Astrocyte (in vitro differentiated cells and primary cell): ENCODE measurements at regions not wholly inside any gene's neighbourhood (a gene's known extent, or its start where the extent isn't known, plus 50 kb on each side); places are given as distances from the start of the nearest gene placed in this dataset.
"Not testable (repeated sequence)": the region's sequence is repeated elsewhere in the genome, so short reads cannot be mapped to it uniquely, and the experiment has no call there.

Experiments
- DNase-seq: peaks from one replicate; pipeline ENCODE4 v3.0.0-alpha.2; 2010; ENCODE audit warnings: low read depth
- FAIRE-seq: peaks from 2 replicates; lab custom pipeline; 2011; peaks lifted over from hg19 to GRCh38; lab: Jason Lieb, UNC
- H2AFZ ChIP-seq: 2 replicates; pipeline ENCODE4 v1.6.0; 2012; ENCODE audit warnings: low read depth, low read length, inconsistent platforms
- H3K27ac ChIP-seq: 2 replicates; pipeline ENCODE4 v1.5.1; 2011; ENCODE audit warnings: low read depth, low read length, inconsistent platforms
- H3K27me3 ChIP-seq: 2 replicates; pipeline ENCODE4 v1.6.0; 2011; ENCODE audit warnings: low read length, inconsistent platforms; ENCODE audit not compliant: insufficient read depth
- H3K36me3 ChIP-seq: 2 replicates; pipeline ENCODE4 v1.5.1; 2011; ENCODE audit warnings: low read length, inconsistent platforms; ENCODE audit not compliant: insufficient read depth
- H3K4me1 ChIP-seq: 2 replicates; pipeline ENCODE4 v1.5.1; 2011; ENCODE audit warnings: low read length, inconsistent platforms; ENCODE audit not compliant: insufficient read depth
- H3K4me2 ChIP-seq: 2 replicates; pipeline ENCODE4 v1.6.0; 2012; ENCODE audit warnings: low read length, inconsistent platforms
- H3K4me3 ChIP-seq: 2 replicates; pipeline ENCODE4 v1.5.1; 2011; ENCODE audit warnings: low read depth, mild to moderate bottlenecking, low read length, inconsistent platforms; ENCODE audit not compliant: insufficient read depth
- H3K79me2 ChIP-seq: 2 replicates; pipeline ENCODE4 v1.6.0; 2012; ENCODE audit warnings: mild to moderate bottlenecking, low read length, inconsistent platforms; ENCODE audit not compliant: insufficient read depth
- H3K9ac ChIP-seq: 2 replicates; pipeline ENCODE4 v1.6.0; 2012; ENCODE audit warnings: mild to moderate bottlenecking, low read length, inconsistent platforms
- H3K9me3 ChIP-seq: 2 replicates; pipeline ENCODE4 v1.5.1; 2012; ENCODE audit warnings: low read depth, mild to moderate bottlenecking, low read length, inconsistent platforms; ENCODE audit not compliant: insufficient read depth
- H4K20me1 ChIP-seq: 2 replicates; pipeline ENCODE4 v1.6.0; 2012; ENCODE audit warnings: low read length, inconsistent platforms; ENCODE audit not compliant: insufficient read depth
- H3K27ac Mint-ChIP-seq: one replicate; pipeline ENCODE4 v1.8.0; 2021; ENCODE audit warnings: mild to moderate bottlenecking, mixed read lengths; ENCODE audit not compliant: unreplicated experiment
- H3K27me3 Mint-ChIP-seq: one replicate; pipeline ENCODE4 v1.8.0; 2021; ENCODE audit warnings: low read depth, mixed read lengths; ENCODE audit not compliant: unreplicated experiment
- H3K36me3 Mint-ChIP-seq: one replicate; pipeline ENCODE4 v1.8.0; 2021; ENCODE audit warnings: low read depth, mixed read lengths; ENCODE audit not compliant: unreplicated experiment
- H3K4me1 Mint-ChIP-seq: one replicate; pipeline ENCODE4 v1.8.0; 2021; ENCODE audit warnings: low read depth, mixed read lengths; ENCODE audit not compliant: unreplicated experiment
- H3K4me3 Mint-ChIP-seq: one replicate; pipeline ENCODE4 v1.8.0; 2021; ENCODE audit warnings: mild to moderate bottlenecking, moderate library complexity, mixed read lengths; ENCODE audit not compliant: unreplicated experiment
- H3K9me3 Mint-ChIP-seq: one replicate; pipeline ENCODE4 v1.8.0; 2021; ENCODE audit warnings: mild to moderate bottlenecking, mixed read lengths; ENCODE audit not compliant: unreplicated experiment
- CTCF ChIP-seq: IDR thresholded peaks from 2 replicates; pipeline ENCODE4 v1.5.1; 2011; ENCODE audit warnings: low read depth, mild to moderate bottlenecking, inconsistent platforms, low read length, moderate library complexity; ENCODE audit not compliant: insufficient read depth
- EZH2 ChIP-seq: IDR thresholded peaks from 2 replicates; pipeline ENCODE4 v1.6.1; 2012; ENCODE audit warnings: mild to moderate bottlenecking, low read length, inconsistent platforms; ENCODE audit not compliant: insufficient read depth

GRCh38 chr20:29408034-29408695, 1849.3 kb upstream of the DEFB115 start:
- DNase-seq (no peak), FAIRE-seq (no peak)
- Mint-ChIP-seq H3K4me1 (no peaks in the 10 kb centered on the region), H3K9me3 (peaks cover 38% of the 10 kb centered on the region), H3K27me3 (no peaks in the 10 kb centered on the region), H3K4me3 (no peak overlapping the region), H3K27ac (no peak overlapping the region), H3K36me3 (no peaks in the 10 kb centered on the region)
- Histone ChIP-seq H3K9ac (no peak overlapping the region), H3K27ac (no peak overlapping the region), H3K79me2 (no peaks in the 10 kb centered on the region), H3K4me1 (no peaks in the 10 kb centered on the region), H4K20me1 (no peaks in the 10 kb centered on the region), H3K36me3 (no peaks in the 10 kb centered on the region), H3K27me3 (no peaks in the 10 kb centered on the region), H3K9me3 (no peaks in the 10 kb centered on the region), H3K4me3 (no peak overlapping the region), H3K4me2 (no peak overlapping the region), H2AFZ (no peak overlapping the region)
- TF ChIP-seq EZH2 (no peak), CTCF (no peak)

- not testable (repeated sequence) for H3K36me3 Mint-ChIP-seq, FAIRE-seq, H3K4me3 Mint-ChIP-seq, H3K4me1 Mint-ChIP-seq, H2AFZ ChIP-seq, H3K4me2 ChIP-seq, H3K9ac ChIP-seq, DNase-seq, H3K4me1 ChIP-seq, H4K20me1 ChIP-seq, H3K27ac ChIP-seq, H3K27me3 Mint-ChIP-seq, H3K27me3 ChIP-seq, H3K4me3 ChIP-seq, H3K9me3 ChIP-seq, H3K79me2 ChIP-seq, H3K27ac Mint-ChIP-seq, H3K36me3 ChIP-seq
- peaks cover 39% of the 10 kb centered on the region for H3K9me3 Mint-ChIP-seq
Observed at GRCh38 chr20:29408707-29409106, 1848.8 kb upstream of the DEFB115 start.

- H3K4me1 Mint-ChIP-seq, DNase-seq, FAIRE-seq, H3K4me2 ChIP-seq, H3K27ac Mint-ChIP-seq, H3K27me3 ChIP-seq, H3K4me3 ChIP-seq, H3K9me3 ChIP-seq, H3K36me3 Mint-ChIP-seq, H4K20me1 ChIP-seq, H2AFZ ChIP-seq, H3K9ac ChIP-seq, H3K36me3 ChIP-seq, H3K27ac ChIP-seq, H3K4me1 ChIP-seq, H3K79me2 ChIP-seq, H3K27me3 Mint-ChIP-seq, H3K4me3 Mint-ChIP-seq: not testable (repeated sequence)
- peaks cover 38% of the 10 kb centered on the region for H3K9me3 Mint-ChIP-seq
Observed at GRCh38 chr20:29409160-29409689, 1848.2 kb upstream of the DEFB115 start.
